GM23338 (cell line): ENCODE measurements at regions not wholly inside any gene's neighbourhood (a gene's known extent, or its start where the extent isn't known, plus 50 kb on each side); places are given as distances from the start of the nearest gene placed in this dataset.

Source experiments
- ATAC-seq: fragments of 200-7000 bp; cut with Tn5 transposase; 3 replicates; pipeline ENCODE4 v1.9.1; 2020
- DNase-seq: peaks from one replicate; pipeline ENCODE4 v3.0.0-alpha.2; 2015; ENCODE audit warnings: low spot score
- H2AFZ ChIP-seq: fragments of 200-600 bp; sonication (generic); 2 replicates; pipeline ENCODE4 v1.8.0; 2016; ENCODE audit warnings: antibody characterized with exemption, mild to moderate bottlenecking, moderate library complexity
- H3F3A ChIP-seq: fragments of 200-600 bp; sonication (generic); replicated peaks from 2 replicates; pipeline ENCODE4 v1.8.0; 2017; ENCODE audit warnings: antibody characterized with exemption, mixed run types, low read depth
- H3K27ac ChIP-seq: fragments of 200-600 bp; sonication (generic); 2 replicates; pipeline ENCODE4 v1.6.1; 2016; ENCODE audit warnings: low read depth
- H3K27me3 ChIP-seq: fragments of 200-600 bp; sonication (generic); 2 replicates; pipeline ENCODE4 v1.8.0; 2016; ENCODE audit warnings: mild to moderate bottlenecking, mixed run types, moderate library complexity; ENCODE audit not compliant: insufficient read depth
- H3K36me3 ChIP-seq: fragments of 200-600 bp; sonication (generic); 2 replicates; pipeline ENCODE4 v1.8.0; 2016; ENCODE audit warnings: mild to moderate bottlenecking; ENCODE audit not compliant: insufficient read depth
- H3K4me1 ChIP-seq: fragments of 200-600 bp; sonication (generic); 2 replicates; pipeline ENCODE4 v1.8.0; 2016; ENCODE audit warnings: mild to moderate bottlenecking, moderate library complexity; ENCODE audit not compliant: insufficient read depth
- H3K4me2 ChIP-seq: fragments of 200-600 bp; sonication (generic); 2 replicates; pipeline ENCODE4 v1.7.1; 2017; ENCODE audit warnings: mixed run types
- H3K4me3 ChIP-seq: fragments of 200-600 bp; sonication (generic); 2 replicates; pipeline ENCODE4 v1.6.1; 2016; ENCODE audit warnings: mixed run types
- H3K79me2 ChIP-seq: fragments of 200-600 bp; sonication (generic); replicated peaks from 2 replicates; pipeline ENCODE4 v1.8.0; 2017; ENCODE audit warnings: mild to moderate bottlenecking; ENCODE audit not compliant: insufficient read depth
- H3K9me2 ChIP-seq: fragments of 200-600 bp; sonication (generic); 2 replicates; pipeline ENCODE4 v1.8.0; 2017; ENCODE audit not compliant: insufficient read depth
- H4K20me1 ChIP-seq: fragments of 200-600 bp; sonication (generic); replicated peaks from 2 replicates; pipeline ENCODE4 v1.8.0; 2017; ENCODE audit warnings: mild to moderate bottlenecking; ENCODE audit not compliant: insufficient read depth
- H3K27ac Mint-ChIP-seq: 2 replicates; pipeline ENCODE4 v1.8.0; 2020; ENCODE audit warnings: inconsistent platforms, mild to moderate bottlenecking, moderate library complexity, mixed read lengths
- H3K27me3 Mint-ChIP-seq: 3 replicates; pipeline ENCODE4 v1.8.0; 2022; ENCODE audit warnings: low read depth, mild to moderate bottlenecking, moderate library complexity, mixed read lengths, inconsistent platforms; ENCODE audit not compliant: insufficient read depth, poor library complexity
- H3K36me3 Mint-ChIP-seq: 3 replicates; pipeline ENCODE4 v1.8.0; 2021; ENCODE audit warnings: low read depth, mild to moderate bottlenecking, inconsistent platforms, moderate library complexity, mixed read lengths
- H3K4me1 Mint-ChIP-seq: 3 replicates; pipeline ENCODE4 v1.8.0; 2020; ENCODE audit warnings: mild to moderate bottlenecking, inconsistent platforms, mixed read lengths
- H3K4me3 Mint-ChIP-seq: 3 replicates; pipeline ENCODE4 v1.8.0; 2021; ENCODE audit warnings: moderate library complexity, mild to moderate bottlenecking, inconsistent platforms, mixed read lengths
- H3K9me3 Mint-ChIP-seq: 3 replicates; pipeline ENCODE4 v1.8.0; 2020; ENCODE audit warnings: moderate library complexity, mild to moderate bottlenecking, inconsistent platforms, mixed read lengths
- CREB1 ChIP-seq: fragments of 250-450 bp; sonication (Bioruptor Pico); IDR thresholded peaks from 2 replicates; pipeline ENCODE4 v1.5.0; 2020; ENCODE audit warnings: low read depth, mild to moderate bottlenecking, moderate library complexity
- EZH2 ChIP-seq: fragments of 200-600 bp; sonication (generic); IDR thresholded peaks from one replicate; pipeline ENCODE4 v1.8.0; 2017; ENCODE audit warnings: antibody characterized with exemption, mild to moderate bottlenecking, low read depth; ENCODE audit not compliant: unreplicated experiment
- EZH2phosphoT487 ChIP-seq: fragments of 200-600 bp; sonication (generic); IDR thresholded peaks from one replicate; pipeline ENCODE4 v1.8.1; 2018; ENCODE audit warnings: antibody characterized with exemption; ENCODE audit not compliant: unreplicated experiment
- JUNB ChIP-seq: IDR thresholded peaks from one replicate; pipeline ENCODE4 v1.6.1; 2016; ENCODE audit warnings: antibody characterized with exemption; ENCODE audit not compliant: unreplicated experiment
- NANOG ChIP-seq: IDR thresholded peaks from 2 replicates; pipeline ENCODE4 v1.6.1; 2016; ENCODE audit warnings: antibody characterized with exemption, borderline replicate concordance
- POLR2AphosphoS5 ChIP-seq: IDR thresholded peaks from 2 replicates; pipeline ENCODE4 v1.6.1; 2016; ENCODE audit warnings: antibody characterized with exemption, low read depth
- STAT1 ChIP-seq: IDR thresholded peaks from one replicate; pipeline ENCODE4 v1.6.1; 2016; ENCODE audit warnings: antibody characterized with exemption; ENCODE audit not compliant: unreplicated experiment
- ZNF114 ChIP-seq: fragments of 250-450 bp; sonication (Bioruptor Pico); IDR thresholded peaks from 2 replicates; pipeline ENCODE4 v1.5.0; 2020; ENCODE audit warnings: mild to moderate bottlenecking, moderate library complexity
- ZNF331 ChIP-seq: fragments of 250-450 bp; sonication (Bioruptor Pico); IDR thresholded peaks from 2 replicates; pipeline ENCODE4 v1.5.0; 2020; ENCODE audit warnings: low read depth, mild to moderate bottlenecking, moderate library complexity
- TF ChIP-seq, protein P1 (sequence below), 2 experiments: fragments of 200-600 bp in 1 of 2; sonication (generic) in 1 of 2; conservative IDR thresholded peaks; 2 replicates each; pipeline versions ENCODE4 v1.5.1 to v1.6.1; 2016 to 2017; ENCODE audit warnings: antibody characterized with exemption in 2 of 2, low read depth in 2 of 2, mild to moderate bottlenecking in 2 of 2, moderate library complexity in 1 of 2
- TF ChIP-seq, protein P2 (sequence below): fragments of 250-450 bp; sonication (Bioruptor Pico); IDR thresholded peaks from 2 replicates; pipeline ENCODE4 v1.5.0; 2020; ENCODE audit warnings: mild to moderate bottlenecking, moderate library complexity
- TF ChIP-seq, protein P3 (sequence below): IDR thresholded peaks from one replicate; pipeline ENCODE4 v1.6.1; 2018; ENCODE audit warnings: antibody characterized with exemption; ENCODE audit not compliant: unreplicated experiment
- TF ChIP-seq, protein P4 (sequence below): IDR thresholded peaks from 2 replicates; pipeline ENCODE4 v1.6.1; 2016; ENCODE audit warnings: antibody characterized with exemption

DNA sequence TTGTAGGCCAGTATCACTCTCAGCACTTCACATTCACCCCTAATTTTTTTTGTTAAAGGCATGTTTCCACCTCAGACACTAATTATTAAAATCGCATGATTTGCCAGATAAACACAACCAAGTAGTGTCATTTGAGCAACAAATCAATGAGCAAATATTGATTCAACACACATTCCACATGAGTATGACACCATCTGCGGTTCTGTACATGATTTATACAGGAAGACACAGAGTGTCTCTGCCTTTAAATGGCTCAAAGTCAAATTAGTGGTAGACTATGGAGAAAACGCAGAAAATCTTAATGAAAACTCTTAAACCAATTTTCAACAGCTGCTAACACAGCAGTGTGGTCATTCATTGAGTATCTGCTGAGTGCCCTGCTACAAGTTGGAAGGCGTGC is 300.2 kb downstream of the SOX4 start:
- Histone ChIP-seq H4K20me1 (no peaks in the 10 kb centered on the region; the same call in 1 of the 2 replicates), H3F3A (no peaks in the 10 kb centered on the region), H3K36me3 (no peaks in the 10 kb centered on the region), H3K79me2 (peaks cover 63% of the 10 kb centered on the region), H3K4me2 (no peak overlapping the region), H3K4me3 (no peak overlapping the region), H3K27ac (0 out of 2 replicates have a peak overlapping the region, but pooled peaks have one; percentile 3), H2AFZ (no peak overlapping the region), H3K9me2 (no peaks in the 10 kb centered on the region), H3K27me3 (no peaks in the 10 kb centered on the region), H3K4me1 (peaks cover 12% of the 10 kb centered on the region)
- TF ChIP-seq POLR2AphosphoS5, result no peak
- TF ChIP-seq EZH2, result no peak
- TF ChIP-seq, protein P1, sequence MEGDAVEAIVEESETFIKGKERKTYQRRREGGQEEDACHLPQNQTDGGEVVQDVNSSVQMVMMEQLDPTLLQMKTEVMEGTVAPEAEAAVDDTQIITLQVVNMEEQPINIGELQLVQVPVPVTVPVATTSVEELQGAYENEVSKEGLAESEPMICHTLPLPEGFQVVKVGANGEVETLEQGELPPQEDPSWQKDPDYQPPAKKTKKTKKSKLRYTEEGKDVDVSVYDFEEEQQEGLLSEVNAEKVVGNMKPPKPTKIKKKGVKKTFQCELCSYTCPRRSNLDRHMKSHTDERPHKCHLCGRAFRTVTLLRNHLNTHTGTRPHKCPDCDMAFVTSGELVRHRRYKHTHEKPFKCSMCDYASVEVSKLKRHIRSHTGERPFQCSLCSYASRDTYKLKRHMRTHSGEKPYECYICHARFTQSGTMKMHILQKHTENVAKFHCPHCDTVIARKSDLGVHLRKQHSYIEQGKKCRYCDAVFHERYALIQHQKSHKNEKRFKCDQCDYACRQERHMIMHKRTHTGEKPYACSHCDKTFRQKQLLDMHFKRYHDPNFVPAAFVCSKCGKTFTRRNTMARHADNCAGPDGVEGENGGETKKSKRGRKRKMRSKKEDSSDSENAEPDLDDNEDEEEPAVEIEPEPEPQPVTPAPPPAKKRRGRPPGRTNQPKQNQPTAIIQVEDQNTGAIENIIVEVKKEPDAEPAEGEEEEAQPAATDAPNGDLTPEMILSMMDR (conservative IDR thresholded peaks at IDR 0.05; ENCODE audit: low read depth in 2 of 2), result no peak
- TF ChIP-seq, protein P2, sequence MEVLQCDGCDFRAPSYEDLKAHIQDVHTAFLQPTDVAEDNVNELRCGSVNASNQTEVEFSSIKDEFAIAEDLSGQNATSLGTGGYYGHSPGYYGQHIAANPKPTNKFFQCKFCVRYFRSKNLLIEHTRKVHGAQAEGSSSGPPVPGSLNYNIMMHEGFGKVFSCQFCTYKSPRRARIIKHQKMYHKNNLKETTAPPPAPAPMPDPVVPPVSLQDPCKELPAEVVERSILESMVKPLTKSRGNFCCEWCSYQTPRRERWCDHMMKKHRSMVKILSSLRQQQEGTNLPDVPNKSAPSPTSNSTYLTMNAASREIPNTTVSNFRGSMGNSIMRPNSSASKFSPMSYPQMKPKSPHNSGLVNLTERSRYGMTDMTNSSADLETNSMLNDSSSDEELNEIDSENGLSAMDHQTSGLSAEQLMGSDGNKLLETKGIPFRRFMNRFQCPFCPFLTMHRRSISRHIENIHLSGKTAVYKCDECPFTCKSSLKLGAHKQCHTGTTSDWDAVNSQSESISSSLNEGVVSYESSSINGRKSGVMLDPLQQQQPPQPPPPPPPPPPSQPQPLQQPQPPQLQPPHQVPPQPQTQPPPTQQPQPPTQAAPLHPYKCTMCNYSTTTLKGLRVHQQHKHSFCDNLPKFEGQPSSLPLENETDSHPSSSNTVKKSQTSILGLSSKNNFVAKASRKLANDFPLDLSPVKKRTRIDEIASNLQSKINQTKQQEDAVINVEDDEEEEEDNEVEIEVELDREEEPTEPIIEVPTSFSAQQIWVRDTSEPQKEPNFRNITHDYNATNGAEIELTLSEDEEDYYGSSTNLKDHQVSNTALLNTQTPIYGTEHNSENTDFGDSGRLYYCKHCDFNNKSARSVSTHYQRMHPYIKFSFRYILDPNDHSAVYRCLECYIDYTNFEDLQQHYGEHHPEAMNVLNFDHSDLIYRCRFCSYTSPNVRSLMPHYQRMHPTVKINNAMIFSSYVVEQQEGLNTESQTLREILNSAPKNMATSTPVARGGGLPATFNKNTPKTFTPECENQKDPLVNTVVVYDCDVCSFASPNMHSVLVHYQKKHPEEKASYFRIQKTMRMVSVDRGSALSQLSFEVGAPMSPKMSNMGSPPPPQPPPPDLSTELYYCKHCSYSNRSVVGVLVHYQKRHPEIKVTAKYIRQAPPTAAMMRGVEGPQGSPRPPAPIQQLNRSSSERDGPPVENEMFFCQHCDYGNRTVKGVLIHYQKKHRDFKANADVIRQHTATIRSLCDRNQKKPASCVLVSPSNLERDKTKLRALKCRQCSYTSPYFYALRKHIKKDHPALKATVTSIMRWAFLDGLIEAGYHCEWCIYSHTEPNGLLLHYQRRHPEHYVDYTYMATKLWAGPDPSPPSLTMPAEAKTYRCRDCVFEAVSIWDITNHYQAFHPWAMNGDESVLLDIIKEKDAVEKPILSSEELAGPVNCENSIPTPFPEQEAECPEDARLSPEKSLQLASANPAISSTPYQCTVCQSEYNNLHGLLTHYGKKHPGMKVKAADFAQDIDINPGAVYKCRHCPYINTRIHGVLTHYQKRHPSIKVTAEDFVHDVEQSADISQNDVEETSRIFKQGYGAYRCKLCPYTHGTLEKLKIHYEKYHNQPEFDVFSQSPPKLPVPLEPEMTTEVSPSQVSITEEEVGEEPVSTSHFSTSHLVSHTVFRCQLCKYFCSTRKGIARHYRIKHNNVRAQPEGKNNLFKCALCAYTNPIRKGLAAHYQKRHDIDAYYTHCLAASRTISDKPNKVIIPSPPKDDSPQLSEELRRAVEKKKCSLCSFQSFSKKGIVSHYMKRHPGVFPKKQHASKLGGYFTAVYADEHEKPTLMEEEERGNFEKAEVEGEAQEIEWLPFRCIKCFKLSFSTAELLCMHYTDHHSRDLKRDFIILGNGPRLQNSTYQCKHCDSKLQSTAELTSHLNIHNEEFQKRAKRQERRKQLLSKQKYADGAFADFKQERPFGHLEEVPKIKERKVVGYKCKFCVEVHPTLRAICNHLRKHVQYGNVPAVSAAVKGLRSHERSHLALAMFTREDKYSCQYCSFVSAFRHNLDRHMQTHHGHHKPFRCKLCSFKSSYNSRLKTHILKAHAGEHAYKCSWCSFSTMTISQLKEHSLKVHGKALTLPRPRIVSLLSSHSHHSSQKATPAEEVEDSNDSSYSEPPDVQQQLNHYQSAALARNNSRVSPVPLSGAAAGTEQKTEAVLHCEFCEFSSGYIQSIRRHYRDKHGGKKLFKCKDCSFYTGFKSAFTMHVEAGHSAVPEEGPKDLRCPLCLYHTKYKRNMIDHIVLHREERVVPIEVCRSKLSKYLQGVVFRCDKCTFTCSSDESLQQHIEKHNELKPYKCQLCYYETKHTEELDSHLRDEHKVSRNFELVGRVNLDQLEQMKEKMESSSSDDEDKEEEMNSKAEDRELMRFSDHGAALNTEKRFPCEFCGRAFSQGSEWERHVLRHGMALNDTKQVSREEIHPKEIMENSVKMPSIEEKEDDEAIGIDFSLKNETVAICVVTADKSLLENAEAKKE, result no peak
- TF ChIP-seq, protein P3, sequence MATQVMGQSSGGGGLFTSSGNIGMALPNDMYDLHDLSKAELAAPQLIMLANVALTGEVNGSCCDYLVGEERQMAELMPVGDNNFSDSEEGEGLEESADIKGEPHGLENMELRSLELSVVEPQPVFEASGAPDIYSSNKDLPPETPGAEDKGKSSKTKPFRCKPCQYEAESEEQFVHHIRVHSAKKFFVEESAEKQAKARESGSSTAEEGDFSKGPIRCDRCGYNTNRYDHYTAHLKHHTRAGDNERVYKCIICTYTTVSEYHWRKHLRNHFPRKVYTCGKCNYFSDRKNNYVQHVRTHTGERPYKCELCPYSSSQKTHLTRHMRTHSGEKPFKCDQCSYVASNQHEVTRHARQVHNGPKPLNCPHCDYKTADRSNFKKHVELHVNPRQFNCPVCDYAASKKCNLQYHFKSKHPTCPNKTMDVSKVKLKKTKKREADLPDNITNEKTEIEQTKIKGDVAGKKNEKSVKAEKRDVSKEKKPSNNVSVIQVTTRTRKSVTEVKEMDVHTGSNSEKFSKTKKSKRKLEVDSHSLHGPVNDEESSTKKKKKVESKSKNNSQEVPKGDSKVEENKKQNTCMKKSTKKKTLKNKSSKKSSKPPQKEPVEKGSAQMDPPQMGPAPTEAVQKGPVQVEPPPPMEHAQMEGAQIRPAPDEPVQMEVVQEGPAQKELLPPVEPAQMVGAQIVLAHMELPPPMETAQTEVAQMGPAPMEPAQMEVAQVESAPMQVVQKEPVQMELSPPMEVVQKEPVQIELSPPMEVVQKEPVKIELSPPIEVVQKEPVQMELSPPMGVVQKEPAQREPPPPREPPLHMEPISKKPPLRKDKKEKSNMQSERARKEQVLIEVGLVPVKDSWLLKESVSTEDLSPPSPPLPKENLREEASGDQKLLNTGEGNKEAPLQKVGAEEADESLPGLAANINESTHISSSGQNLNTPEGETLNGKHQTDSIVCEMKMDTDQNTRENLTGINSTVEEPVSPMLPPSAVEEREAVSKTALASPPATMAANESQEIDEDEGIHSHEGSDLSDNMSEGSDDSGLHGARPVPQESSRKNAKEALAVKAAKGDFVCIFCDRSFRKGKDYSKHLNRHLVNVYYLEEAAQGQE, result no peak
- no peak for TF ChIP-seq ZNF114
- TF ChIP-seq JUNB, result no peak
- no peak for TF ChIP-seq EZH2phosphoT487
- TF ChIP-seq, protein P4, sequence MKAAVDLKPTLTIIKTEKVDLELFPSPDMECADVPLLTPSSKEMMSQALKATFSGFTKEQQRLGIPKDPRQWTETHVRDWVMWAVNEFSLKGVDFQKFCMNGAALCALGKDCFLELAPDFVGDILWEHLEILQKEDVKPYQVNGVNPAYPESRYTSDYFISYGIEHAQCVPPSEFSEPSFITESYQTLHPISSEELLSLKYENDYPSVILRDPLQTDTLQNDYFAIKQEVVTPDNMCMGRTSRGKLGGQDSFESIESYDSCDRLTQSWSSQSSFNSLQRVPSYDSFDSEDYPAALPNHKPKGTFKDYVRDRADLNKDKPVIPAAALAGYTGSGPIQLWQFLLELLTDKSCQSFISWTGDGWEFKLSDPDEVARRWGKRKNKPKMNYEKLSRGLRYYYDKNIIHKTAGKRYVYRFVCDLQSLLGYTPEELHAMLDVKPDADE, result no peak
- TF ChIP-seq STAT1, result no peak
- TF ChIP-seq CREB1 (CRISPR knock-in tag), result no peak
- TF ChIP-seq NANOG, result no peak
- no peak for TF ChIP-seq ZNF331 (CRISPR knock-in tag)
- 0 out of 2 replicates have a peak overlapping the region, but pooled peaks have one; percentile 27 for H3K27ac Mint-ChIP-seq
- H3K27me3 Mint-ChIP-seq, result peaks cover 9% of the 10 kb centered on the region
- H3K4me1 Mint-ChIP-seq, result peaks cover 21% of the 10 kb centered on the region
- no peak for ATAC-seq
- peaks cover 3% of the 10 kb centered on the region; the same call in 2 of the 3 replicates for H3K9me3 Mint-ChIP-seq
- H3K4me3 Mint-ChIP-seq, result no peak overlapping the region
- H3K36me3 Mint-ChIP-seq, result peaks cover 15% of the 10 kb centered on the region; the same call in 2 of the 3 replicates
- DNase-seq, result no peak
